Breast epithelium (tissue), 4 donors: ENCODE measurements at regions not wholly inside any gene's neighbourhood (a gene's known extent, or its start where the extent isn't known, plus 50 kb on each side); places are given as distances from the start of the nearest gene placed in this dataset.

ENCODE experiments used
- DNase-seq, 2 donors: peaks; one replicate each; pipeline ENCODE4 v3.0.0-alpha.2; 2019; ENCODE audit warnings: low spot score in 2 of 2
- H3K27ac ChIP-seq, 2 donors: fragments of 200-600 bp; sonication (generic) in 1 of 2; one replicate each; pipeline ENCODE4 v1.5.1; 2016 to 2019; ENCODE audit warnings: mild to moderate bottlenecking in 1 of 2
- H3K27me3 ChIP-seq, 2 donors: fragments of 200-600 bp; sonication (generic) in 1 of 2; one replicate each; pipeline versions ENCODE4 v1.5.1 to v1.6.0; 2017 to 2019; ENCODE audit warnings: control low read depth in 1 of 2, mild to moderate bottlenecking in 1 of 2
- H3K36me3 ChIP-seq: fragments of 200-600 bp; one replicate; pipeline ENCODE4 v1.5.1; 2019
- H3K4me1 ChIP-seq, 2 donors: fragments of 200-600 bp; sonication (generic); one replicate each; pipeline ENCODE4 v1.5.1; 2016 to 2019; ENCODE audit warnings: control low read depth in 1 of 2
- H3K4me3 ChIP-seq, 3 donors: fragments of 200-600 bp; sonication (generic); 1 replicate in 2 of 3; 2 replicates in 1 of 3; pipeline ENCODE4 v1.5.1; 2016 to 2019; ENCODE audit warnings: mild to moderate bottlenecking in 3 of 3, moderate library complexity in 2 of 3
- H3K9me3 ChIP-seq, 2 donors: fragments of 200-600 bp; sonication (generic) in 1 of 2; one replicate each; pipeline ENCODE4 v1.5.1; 2016 to 2019; ENCODE audit warnings: control low read depth in 1 of 2
- CTCF ChIP-seq, 3 donors: fragments of 450-650 bp; IDR thresholded peaks; one replicate each; pipeline ENCODE4 v1.5.1; 2016 to 2017; ENCODE audit warnings: antibody characterized with exemption in 3 of 3, mild to moderate bottlenecking in 3 of 3, moderate library complexity in 3 of 3
- POLR2A ChIP-seq: fragments of 450-650 bp; IDR thresholded peaks from one replicate; pipeline ENCODE4 v1.6.1; 2016; ENCODE audit warnings: antibody characterized with exemption, mild to moderate bottlenecking, moderate library complexity
- POLR2AphosphoS5 ChIP-seq, 3 donors: sonication (generic); formaldehyde crosslinking; IDR thresholded peaks; one replicate each; pipeline ENCODE4 v1.6.1; 2017; ENCODE audit warnings: antibody characterized with exemption in 3 of 3
- intact Hi-C: fragments of 100-400 bp; cut with DNase I; formaldehyde crosslinking; loops from one replicate; pipeline ENCODE4 v1.15.1; 2023; ENCODE audit warnings: low total_unique reads

DNA sequence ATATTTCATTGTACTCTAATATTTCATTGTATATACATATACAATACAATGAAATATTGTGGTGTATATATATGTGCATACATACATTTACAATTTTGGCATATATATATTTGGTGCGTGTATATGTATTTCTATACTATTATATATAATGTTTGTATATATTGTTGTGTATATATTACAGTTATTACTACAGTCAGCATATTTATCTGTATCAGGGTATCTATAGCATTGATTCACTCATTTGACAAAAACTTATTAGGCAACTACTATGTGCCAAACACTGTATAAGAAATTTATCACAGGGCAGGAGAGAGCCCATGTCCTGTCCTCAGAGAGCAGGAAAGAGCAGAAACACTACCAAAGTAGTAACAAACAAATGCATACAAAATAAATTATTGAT, 910.6 kb downstream of the QKI start:
- H3K9me3 ChIP-seq = no peaks in the 10 kb centered on the region
- H3K36me3 ChIP-seq = no peaks in the 10 kb centered on the region
- TF ChIP-seq CTCF (IDR thresholded peaks at IDR 0.05) = no peak
- no peak overlapping the region for H3K4me3 ChIP-seq
- H3K27me3 ChIP-seq = no peaks in the 10 kb centered on the region
- intact Hi-C loops = no loop called here
- no peak overlapping the region for H3K27ac ChIP-seq
- H3K4me1 ChIP-seq = no peaks in the 10 kb centered on the region
- DNase-seq = no peak

DNA sequence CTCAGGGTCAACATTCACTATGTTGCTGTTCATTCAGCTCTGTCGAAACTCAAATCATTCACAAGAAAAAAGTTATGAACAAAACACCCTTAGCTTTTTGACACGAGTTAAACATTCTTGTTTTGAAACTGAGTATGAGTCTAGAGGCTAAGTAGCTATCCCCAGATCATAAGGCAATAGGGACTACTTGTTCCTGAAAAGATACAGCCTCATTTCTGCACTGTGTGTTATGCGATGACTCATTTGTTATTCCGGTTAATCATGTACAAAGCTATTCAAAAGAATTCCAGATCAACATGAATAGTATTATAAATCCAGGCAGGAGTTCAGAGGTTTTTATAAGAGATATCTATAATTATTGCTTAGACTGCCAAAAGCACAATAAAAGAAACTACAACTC, 908.0 kb downstream of the QKI start:
- Histone ChIP-seq H3K27ac (peak overlapping the region; percentile 6 to 68), H3K9me3 (no peaks in the 10 kb centered on the region), H3K27me3 (no peaks in the 10 kb centered on the region), H3K4me1 (no peaks in the 10 kb centered on the region), H3K4me3 (no peak overlapping the region), H3K36me3 (no peaks in the 10 kb centered on the region)
- intact Hi-C loops = no loop called here
- DNase-seq = no peak
- TF ChIP-seq CTCF (IDR thresholded peaks at IDR 0.05) = no peak
- TF ChIP-seq POLR2AphosphoS5 (IDR thresholded peaks at IDR 0.05) = no peak
- no peak for TF ChIP-seq POLR2A

DNA sequence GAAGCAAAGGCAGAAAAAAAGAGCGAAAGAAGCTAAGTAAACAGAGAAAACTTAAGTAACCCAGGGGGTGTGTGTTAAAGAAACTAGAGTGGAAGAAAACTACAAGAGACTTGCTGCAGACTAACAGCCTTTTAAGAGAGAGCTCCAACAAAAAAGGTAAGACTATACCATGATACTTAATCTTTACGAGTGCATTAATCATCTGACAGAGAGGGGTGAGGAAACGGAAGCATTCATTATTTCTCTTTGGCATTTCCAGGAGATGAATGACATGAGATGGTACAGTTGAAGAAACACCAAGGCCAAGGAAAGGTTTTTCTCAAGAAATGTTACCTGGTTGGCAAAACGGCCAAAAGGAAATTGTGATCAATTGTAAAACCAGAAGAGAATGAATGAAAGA, 906.8 kb downstream of the QKI start:
- intact Hi-C loops = no loop called here
- Histone ChIP-seq H3K27ac (no peak overlapping the region), H3K4me3 (no peak overlapping the region), H3K36me3 (no peaks in the 10 kb centered on the region), H3K27me3 (no peaks in the 10 kb centered on the region), H3K9me3 (no peaks in the 10 kb centered on the region), H3K4me1 (no peaks in the 10 kb centered on the region)
- TF ChIP-seq POLR2AphosphoS5 (IDR thresholded peaks at IDR 0.05) = no peak
- no peak for TF ChIP-seq POLR2A
- TF ChIP-seq CTCF (IDR thresholded peaks at IDR 0.05) = no peak
- no peak for DNase-seq

- no peaks in the 10 kb centered on the region for H3K4me1 ChIP-seq
- H3K36me3 ChIP-seq = no peaks in the 10 kb centered on the region
- H3K27me3 ChIP-seq = no peaks in the 10 kb centered on the region
- intact Hi-C loops = no loop called here
- peaks cover 0 to under 1% of the 10 kb centered on the region in 2 donors for H3K9me3 ChIP-seq
- TF ChIP-seq POLR2AphosphoS5 (IDR thresholded peaks at IDR 0.05) (no peak), CTCF (IDR thresholded peaks at IDR 0.05) (no peak), POLR2A (no peak)
- DNase-seq = no peak
- no peak overlapping the region for H3K4me3 ChIP-seq
- no peak overlapping the region for H3K27ac ChIP-seq
Measured at GRCh38 chr6:164315376-164315775, 900.9 kb downstream of the QKI start.

DNA sequence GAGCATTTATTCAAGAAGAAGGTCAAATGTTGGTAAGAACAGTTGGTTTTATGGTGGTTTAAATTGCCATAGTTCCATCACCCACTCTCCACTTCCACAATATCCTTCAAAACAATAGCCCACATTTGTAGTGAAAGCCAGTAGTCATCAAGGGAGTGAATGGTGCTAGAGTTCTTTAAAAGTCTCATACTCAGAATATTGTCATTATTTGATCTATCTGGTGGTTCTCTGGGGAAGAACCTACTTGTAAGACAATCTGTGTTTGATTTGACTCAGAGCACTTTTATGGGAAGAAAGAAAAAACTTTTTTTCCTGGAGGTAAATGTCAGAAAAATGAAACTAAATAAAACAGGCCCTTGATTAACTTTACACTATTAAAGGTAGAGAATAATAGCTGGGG, 893.8 kb downstream of the QKI start:
- no peak for TF ChIP-seq CTCF (IDR thresholded peaks at IDR 0.05)
- TF ChIP-seq POLR2AphosphoS5 (IDR thresholded peaks at IDR 0.05) = no peak
- TF ChIP-seq POLR2A = no peak
- Histone ChIP-seq H3K27ac (no peak overlapping the region), H3K9me3 (peaks cover 0 to 12% of the 10 kb centered on the region in 2 donors), H3K4me1 (no peaks in the 10 kb centered on the region), H3K4me3 (no peak overlapping the region), H3K27me3 (no peaks in the 10 kb centered on the region), H3K36me3 (no peaks in the 10 kb centered on the region)
- DNase-seq = no peak
- intact Hi-C loops = no loop called here
